HG03025 (cell line): ENCODE measurements at regions not wholly inside any gene's neighbourhood (a gene's known extent, or its start where the extent isn't known, plus 50 kb on each side); places are given as distances from the start of the nearest gene placed in this dataset.
"Not testable (repeated sequence)": the region's sequence is repeated elsewhere in the genome, so short reads cannot be mapped to it uniquely, and the experiment has no call there.

Experiments
- ATAC-seq: cut with Tn5 transposase; IDR thresholded peaks from one replicate; pipeline ENCODE4 v1.9.1; 2021; ENCODE audit warnings: mild to moderate bottlenecking, moderate library complexity; ENCODE audit not compliant: unreplicated experiment, low FRiP score

GRCh38 chr6:133779916-133780695 is 108.8 kb upstream of the TCF21 start:
- no peak for ATAC-seq

GRCh38 chr6:133786016-133786415 is 102.9 kb upstream of the TCF21 start:
- ATAC-seq: no peak

- ATAC-seq: no peak
These were observed 101.8 kb upstream of the TCF21 start for GRCh38 chr6:133787122-133787521.

GRCh38 chr6:133787859-133788505 is 100.9 kb upstream of the TCF21 start:
- no peak for ATAC-seq

GRCh38 chr6:133788556-133788955 is 100.4 kb upstream of the TCF21 start:
- ATAC-seq: no peak

GRCh38 chr6:133789449-133789848 is 99.5 kb upstream of the TCF21 start:
- ATAC-seq: not testable (repeated sequence)

- not testable (repeated sequence) for ATAC-seq
These were observed 98.2 kb upstream of the TCF21 start for GRCh38 chr6:133790756-133791155.

- ATAC-seq: not testable (repeated sequence)
These were observed 93.9 kb upstream of the TCF21 start for GRCh38 chr6:133795051-133795450.

- ATAC-seq: no peak
These were observed 92.7 kb upstream of the TCF21 start for GRCh38 chr6:133796235-133796634.

GRCh38 chr6:133799043-133799442 is 89.9 kb upstream of the TCF21 start:
- ATAC-seq: no peak

GRCh38 chr6:133802861-133803260 is 86.1 kb upstream of the TCF21 start:
- no peak for ATAC-seq

GRCh38 chr6:133804265-133804664 is 84.6 kb upstream of the TCF21 start:
- no peak for ATAC-seq

GRCh38 chr6:133805876-133806275 is 83.0 kb upstream of the TCF21 start:
- ATAC-seq: no peak

GRCh38 chr6:133806382-133807140 is 82.4 kb upstream of the TCF21 start:
- no peak for ATAC-seq

- no peak for ATAC-seq
These were observed 81.4 kb upstream of the TCF21 start for GRCh38 chr6:133807501-133807900.

- ATAC-seq: no peak
These were observed 79.5 kb upstream of the TCF21 start for GRCh38 chr6:133809406-133809805.

- ATAC-seq: no peak
These were observed 77.4 kb upstream of the TCF21 start for GRCh38 chr6:133811557-133811956.

GRCh38 chr6:133812446-133812845 is 76.5 kb upstream of the TCF21 start:
- not testable (repeated sequence) for ATAC-seq

GRCh38 chr6:133814238-133814637 is 74.7 kb upstream of the TCF21 start:
- no peak for ATAC-seq

- no peak for ATAC-seq
These were observed 74.1 kb upstream of the TCF21 start for GRCh38 chr6:133814797-133815196.

- ATAC-seq: no peak
These were observed 73.6 kb upstream of the TCF21 start for GRCh38 chr6:133815313-133815712.
